Muscle layer of duodenum (tissue), 2 donors: ENCODE measurements at regions not wholly inside any gene's neighbourhood (a gene's known extent, or its start where the extent isn't known, plus 50 kb on each side); places are given as distances from the start of the nearest gene placed in this dataset.

Experiments
- H3K27ac ChIP-seq: one replicate; pipeline ENCODE4 v1.7.0; 2013; ENCODE audit warnings: mild to moderate bottlenecking, low read length
- H3K27me3 ChIP-seq: one replicate; pipeline ENCODE4 v1.7.0; 2013; ENCODE audit warnings: low read depth, mild to moderate bottlenecking, control low read depth, low read length
- H3K36me3 ChIP-seq, 2 donors: one replicate each; pipeline ENCODE4 v1.7.0; 2013; ENCODE audit warnings: low read length in 2 of 2, control low read depth in 1 of 2, mild to moderate bottlenecking in 1 of 2; ENCODE audit not compliant: insufficient read depth in 2 of 2, control insufficient read depth in 1 of 2
- H3K4me1 ChIP-seq, 2 donors: one replicate each; pipeline ENCODE4 v1.7.0; 2013; ENCODE audit warnings: low read length in 2 of 2, mild to moderate bottlenecking in 2 of 2, control low read depth in 1 of 2, moderate library complexity in 1 of 2; ENCODE audit not compliant: insufficient read depth in 2 of 2, control insufficient read depth in 1 of 2
- H3K4me3 ChIP-seq, 2 donors: one replicate each; pipeline ENCODE4 v1.7.0; 2013; ENCODE audit warnings: low read length in 2 of 2, low read depth in 1 of 2, mild to moderate bottlenecking in 1 of 2
- H3K9me3 ChIP-seq, 2 donors: one replicate each; pipeline ENCODE4 v1.7.0; 2013; ENCODE audit warnings: low read length in 2 of 2, control low read depth in 1 of 2, mild to moderate bottlenecking in 1 of 2; ENCODE audit not compliant: control insufficient read depth in 1 of 2
- donor health status: healthy.

GRCh38 chr20:11001302-11001701 is 327.5 kb upstream of the JAG1 start:
- Histone ChIP-seq H3K27me3 (no peaks in the 10 kb centered on the region), H3K4me1 (no peaks in the 10 kb centered on the region), H3K9me3 (no peaks in the 10 kb centered on the region), H3K4me3 (no peak overlapping the region), H3K36me3 (no peaks in the 10 kb centered on the region), H3K27ac (no peak overlapping the region)

GRCh38 chr20:11001764-11002540 is 328.2 kb upstream of the JAG1 start:
- Histone ChIP-seq H3K4me3 (no peak overlapping the region), H3K27me3 (no peaks in the 10 kb centered on the region), H3K27ac (no peak overlapping the region), H3K9me3 (no peaks in the 10 kb centered on the region), H3K36me3 (no peaks in the 10 kb centered on the region), H3K4me1 (no peaks in the 10 kb centered on the region)

- H3K27me3 ChIP-seq: no peaks in the 10 kb centered on the region
- H3K27ac ChIP-seq: no peak overlapping the region
- no peak overlapping the region for H3K4me3 ChIP-seq
Measured at GRCh38 chr20:11003341-11003740, 329.5 kb upstream of the JAG1 start.

GRCh38 chr20:11008444-11009033 is 334.7 kb upstream of the JAG1 start:
- Histone ChIP-seq H3K4me3 (no peak overlapping the region), H3K27ac (no peak overlapping the region), H3K4me1 (no peaks in the 10 kb centered on the region), H3K9me3 (no peaks in the 10 kb centered on the region), H3K36me3 (no peaks in the 10 kb centered on the region), H3K27me3 (no peaks in the 10 kb centered on the region)

More at GRCh38 chr20:11003341-11003740, 329.5 kb upstream of the JAG1 start:
- no peaks in the 10 kb centered on the region for H3K4me1 ChIP-seq
- H3K9me3 ChIP-seq: no peaks in the 10 kb centered on the region
- H3K36me3 ChIP-seq: no peaks in the 10 kb centered on the region

GRCh38 chr20:11011653-11012052 is 337.9 kb upstream of the JAG1 start:
- H3K4me3 ChIP-seq: no peak overlapping the region
- no peaks in the 10 kb centered on the region for H3K36me3 ChIP-seq

GRCh38 chr20:11012975-11013374 is 339.2 kb upstream of the JAG1 start:
- no peaks in the 10 kb centered on the region for H3K9me3 ChIP-seq
- no peaks in the 10 kb centered on the region for H3K36me3 ChIP-seq
- H3K27me3 ChIP-seq: no peaks in the 10 kb centered on the region
- H3K4me1 ChIP-seq: no peaks in the 10 kb centered on the region
- H3K27ac ChIP-seq: peak overlapping the region; percentile 29
- H3K4me3 ChIP-seq: no peak overlapping the region

More at GRCh38 chr20:11011653-11012052, 337.9 kb upstream of the JAG1 start:
- no peaks in the 10 kb centered on the region for H3K27me3 ChIP-seq
- H3K9me3 ChIP-seq: no peaks in the 10 kb centered on the region
- no peak overlapping the region for H3K27ac ChIP-seq
- no peaks in the 10 kb centered on the region for H3K4me1 ChIP-seq

GRCh38 chr20:11013801-11014200 is 340.0 kb upstream of the JAG1 start:
- no peak overlapping the region for H3K4me3 ChIP-seq
- no peaks in the 10 kb centered on the region for H3K9me3 ChIP-seq
- H3K27me3 ChIP-seq: no peaks in the 10 kb centered on the region
- no peaks in the 10 kb centered on the region for H3K4me1 ChIP-seq
- H3K36me3 ChIP-seq: no peaks in the 10 kb centered on the region
- no peak overlapping the region for H3K27ac ChIP-seq

GRCh38 chr20:11015440-11015839 is 341.6 kb upstream of the JAG1 start:
- Histone ChIP-seq H3K4me1 (no peaks in the 10 kb centered on the region), H3K27me3 (no peaks in the 10 kb centered on the region), H3K9me3 (no peaks in the 10 kb centered on the region), H3K36me3 (no peaks in the 10 kb centered on the region), H3K4me3 (no peak overlapping the region), H3K27ac (no peak overlapping the region)

GRCh38 chr20:11017446-11017845 is 343.6 kb upstream of the JAG1 start:
- no peaks in the 10 kb centered on the region for H3K9me3 ChIP-seq
- H3K36me3 ChIP-seq: no peaks in the 10 kb centered on the region
- no peak overlapping the region for H3K27ac ChIP-seq
- H3K27me3 ChIP-seq: no peaks in the 10 kb centered on the region
- H3K4me3 ChIP-seq: no peak overlapping the region
- H3K4me1 ChIP-seq: no peaks in the 10 kb centered on the region

GRCh38 chr20:11018668-11019170 is 344.9 kb upstream of the JAG1 start:
- no peaks in the 10 kb centered on the region for H3K9me3 ChIP-seq
- H3K27me3 ChIP-seq: no peaks in the 10 kb centered on the region
- no peak overlapping the region for H3K27ac ChIP-seq
- no peaks in the 10 kb centered on the region for H3K4me1 ChIP-seq
- H3K36me3 ChIP-seq: no peaks in the 10 kb centered on the region
- H3K4me3 ChIP-seq: no peak overlapping the region

GRCh38 chr20:11020712-11021111 is 346.9 kb upstream of the JAG1 start:
- Histone ChIP-seq H3K27ac (no peak overlapping the region), H3K9me3 (no peaks in the 10 kb centered on the region), H3K36me3 (no peaks in the 10 kb centered on the region), H3K27me3 (no peaks in the 10 kb centered on the region), H3K4me3 (no peak overlapping the region), H3K4me1 (no peaks in the 10 kb centered on the region)
